ENCODE measurements at regions not wholly inside any gene's neighbourhood (a gene's known extent, or its start where the extent isn't known, plus 50 kb on each side); places are given as distances from the start of the nearest gene placed in this dataset.

- Mint-ChIP-seq H3K36me3 (ENCODE audit: low read depth) (no peaks in the 10 kb centered on the region), H3K4me3 (no peak overlapping the region), H3K27me3 (ENCODE audit: insufficient read depth) (no peaks in the 10 kb centered on the region), H3K27ac (no peak overlapping the region), H3K9me3 (no peaks in the 10 kb centered on the region), H3K4me1 (no peaks in the 10 kb centered on the region)
- H3K36me3 ChIP-seq (ENCODE audit: control insufficient read depth, insufficient read depth, low read length) = no peaks in the 10 kb centered on the region
- H3K9ac ChIP-seq (ENCODE audit: extremely low read depth, low read length, poor library complexity, severe bottlenecking) = no peak overlapping the region
- no peak for TF ChIP-seq CTCF (conservative IDR thresholded peaks at IDR 0.05)
- WGBS, 2 experiments (ENCODE audit: insufficient coverage in 1 of 2, insufficient read length in 1 of 2) = 89% methylated on average over 3 of the region's 3 CpGs; no CpG with 5 or more reads in 1 of the 2 experiments
- DNase-seq = no peak
- H3K4me1 ChIP-seq (ENCODE audit: control insufficient read depth, insufficient read depth, low read length) = no peaks in the 10 kb centered on the region
- H3K4me3 ChIP-seq (ENCODE audit: low read length) = no peak overlapping the region
- no peaks in the 10 kb centered on the region for H3K27me3 ChIP-seq (ENCODE audit: control insufficient read depth, insufficient read depth, low read length, poor library complexity, severe bottlenecking)
- H3K9me3 ChIP-seq (ENCODE audit: control insufficient read depth, low read length) = no peaks in the 10 kb centered on the region
- H3K27ac ChIP-seq (ENCODE audit: low read depth, low read length) = no peak overlapping the region
Measured at GRCh38 chr12:40436564-40436963, 211.8 kb downstream of the LRRK2 start.

DNA sequence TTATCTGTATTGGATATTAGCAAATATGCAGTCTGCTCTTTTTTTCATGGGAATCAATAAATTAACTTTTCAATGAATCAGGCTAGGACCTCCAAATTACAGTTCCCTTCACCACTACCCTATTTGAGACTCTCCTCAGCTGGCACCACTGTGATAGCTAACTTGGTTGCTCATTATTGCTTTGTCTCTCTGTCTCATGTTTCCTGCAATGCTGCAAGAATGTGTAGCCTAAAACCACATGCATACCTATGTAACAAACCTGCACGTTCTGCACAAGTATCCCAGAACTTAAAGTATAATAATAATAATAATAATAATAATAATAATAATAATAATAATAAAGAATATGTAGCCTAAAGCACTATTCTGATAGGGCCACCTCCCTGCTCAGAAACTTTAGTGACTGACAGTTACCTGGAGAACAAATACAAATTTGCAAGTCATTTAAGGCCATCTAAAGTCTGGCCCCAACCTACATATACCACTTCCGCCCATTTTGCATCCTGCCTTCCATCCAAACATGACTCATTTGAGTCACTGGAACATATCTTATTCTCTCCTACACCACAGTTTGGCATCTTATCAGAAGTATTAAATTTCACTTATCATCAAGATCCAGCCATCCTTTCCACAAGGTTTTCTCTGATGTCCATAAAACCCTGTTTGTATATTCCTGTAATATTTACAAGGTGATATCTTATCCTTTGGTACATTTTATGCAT lies 215.1 kb downstream of the LRRK2 start:
- Mint-ChIP-seq H3K9me3 (no peaks in the 10 kb centered on the region), H3K27me3 (ENCODE audit: insufficient read depth) (no peaks in the 10 kb centered on the region), H3K27ac (no peak overlapping the region), H3K36me3 (ENCODE audit: low read depth) (no peaks in the 10 kb centered on the region), H3K4me3 (no peak overlapping the region), H3K4me1 (no peaks in the 10 kb centered on the region)
- H3K4me1 ChIP-seq (ENCODE audit: control insufficient read depth, insufficient read depth, low read length) = no peaks in the 10 kb centered on the region
- no peaks in the 10 kb centered on the region for H3K27me3 ChIP-seq (ENCODE audit: control insufficient read depth, insufficient read depth, low read length, poor library complexity, severe bottlenecking)
- no peak for TF ChIP-seq CTCF (conservative IDR thresholded peaks at IDR 0.05)
- no peak overlapping the region for H3K4me3 ChIP-seq (ENCODE audit: low read length)
- no peak for DNase-seq
- no peak overlapping the region for H3K27ac ChIP-seq (ENCODE audit: low read depth, low read length)
- no peaks in the 10 kb centered on the region for H3K36me3 ChIP-seq (ENCODE audit: control insufficient read depth, insufficient read depth, low read length)
- no peaks in the 10 kb centered on the region for H3K9me3 ChIP-seq (ENCODE audit: control insufficient read depth, low read length)
- no peak overlapping the region for H3K9ac ChIP-seq (ENCODE audit: extremely low read depth, low read length, poor library complexity, severe bottlenecking)
- WGBS, 2 experiments (ENCODE audit: insufficient coverage in 1 of 2, insufficient read length in 1 of 2) = 79 to 100% methylated on average over 1 to 2 of the region's 2 CpGs

GRCh38 chr12:40444174-40444573 lies 219.4 kb downstream of the LRRK2 start:
- Histone ChIP-seq H3K4me3 (ENCODE audit: low read length) (no peak overlapping the region), H3K9ac (ENCODE audit: extremely low read depth, low read length, poor library complexity, severe bottlenecking) (no peak overlapping the region), H3K36me3 (ENCODE audit: control insufficient read depth, insufficient read depth, low read length) (no peaks in the 10 kb centered on the region), H3K27me3 (ENCODE audit: control insufficient read depth, insufficient read depth, low read length, poor library complexity, severe bottlenecking) (no peaks in the 10 kb centered on the region), H3K9me3 (ENCODE audit: control insufficient read depth, low read length) (no peaks in the 10 kb centered on the region), H3K4me1 (ENCODE audit: control insufficient read depth, insufficient read depth, low read length) (no peaks in the 10 kb centered on the region), H3K27ac (ENCODE audit: low read depth, low read length) (no peak overlapping the region)
- 90 to 94% methylated on average over 2 to 5 of the region's 5 CpGs for WGBS, 2 experiments (ENCODE audit: insufficient coverage in 1 of 2, insufficient read length in 1 of 2)
- Mint-ChIP-seq H3K4me1 (no peaks in the 10 kb centered on the region), H3K27me3 (ENCODE audit: insufficient read depth) (no peaks in the 10 kb centered on the region), H3K4me3 (no peak overlapping the region), H3K9me3 (no peaks in the 10 kb centered on the region), H3K27ac (no peak overlapping the region), H3K36me3 (ENCODE audit: low read depth) (no peaks in the 10 kb centered on the region)
- no peak for DNase-seq
- no peak for TF ChIP-seq CTCF (conservative IDR thresholded peaks at IDR 0.05)
